CD4-positive, alpha-beta T cell treated with Interleukin-6 for 4 hours (primary cell): ENCODE measurements at regions not wholly inside any gene's neighbourhood (a gene's known extent, or its start where the extent isn't known, plus 50 kb on each side); places are given as distances from the start of the nearest gene placed in this dataset.
"Not testable (repeated sequence)": the region's sequence is repeated elsewhere in the genome, so short reads cannot be mapped to it uniquely, and the experiment has no call there.

Source experiments
- DNase-seq: peaks from one replicate; pipeline ENCODE4 v3.0.0-alpha.2; 2020; ENCODE audit warnings: mixed read lengths

GRCh38 chr13:80074143-80074752, 266.7 kb downstream of the SPRY2 start:
- no peak for DNase-seq

GRCh38 chr13:80072231-80072630, 268.7 kb downstream of the SPRY2 start:
- no peak for DNase-seq

DNA sequence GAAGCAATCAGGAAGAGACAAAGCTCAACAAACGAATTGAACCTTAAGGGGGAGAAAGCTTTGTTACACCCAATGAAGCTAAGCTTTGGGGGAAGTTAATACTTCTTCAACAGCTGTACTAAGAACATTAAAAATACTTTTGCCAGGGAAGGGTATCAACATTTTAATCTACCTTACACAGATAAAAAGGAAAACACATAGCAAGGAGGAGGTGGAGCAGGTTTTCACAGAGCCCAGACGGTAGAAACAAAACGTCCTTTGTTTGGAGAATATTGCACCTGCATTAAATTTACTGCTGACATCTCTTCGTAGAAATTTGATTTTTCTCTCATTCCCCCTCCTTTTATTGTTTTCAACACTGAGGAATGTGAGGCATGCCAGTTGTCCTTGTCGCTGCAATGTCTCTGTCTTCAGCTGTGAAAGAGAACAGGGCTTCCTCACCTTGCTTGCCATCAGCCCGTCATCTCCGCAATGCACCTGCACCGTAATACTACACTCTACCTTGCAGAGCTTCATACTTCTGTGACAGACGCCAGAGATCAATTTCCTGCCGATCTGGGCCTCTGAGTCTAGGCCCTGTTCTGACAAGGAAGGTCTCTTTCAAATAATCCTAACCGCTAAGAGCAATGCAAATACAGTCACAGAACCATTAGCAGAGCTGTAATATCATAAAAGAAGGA, 270.8 kb downstream of the SPRY2 start:
- no peak for DNase-seq

GRCh38 chr13:80069374-80069773, 271.6 kb downstream of the SPRY2 start:
- no peak for DNase-seq

DNA sequence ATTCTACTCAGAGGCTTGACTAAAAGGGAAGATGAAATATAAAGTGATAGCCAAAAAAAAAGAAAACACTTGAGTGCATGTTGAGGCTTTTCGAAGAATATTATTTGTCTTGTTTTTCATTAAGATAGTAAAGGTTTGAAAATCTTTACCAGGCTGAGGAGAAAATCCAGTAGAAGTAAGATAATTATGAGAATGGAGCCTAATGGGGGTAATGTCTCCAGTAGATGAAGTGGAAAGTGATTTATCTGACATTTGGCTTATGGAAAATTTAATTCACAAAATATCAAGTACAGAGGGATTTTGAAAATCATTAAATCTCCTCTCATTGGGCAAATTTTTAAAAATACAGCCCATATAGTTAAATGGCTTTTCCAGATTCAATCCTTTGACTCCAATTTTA, 274.9 kb downstream of the SPRY2 start:
- DNase-seq: no peak

DNA sequence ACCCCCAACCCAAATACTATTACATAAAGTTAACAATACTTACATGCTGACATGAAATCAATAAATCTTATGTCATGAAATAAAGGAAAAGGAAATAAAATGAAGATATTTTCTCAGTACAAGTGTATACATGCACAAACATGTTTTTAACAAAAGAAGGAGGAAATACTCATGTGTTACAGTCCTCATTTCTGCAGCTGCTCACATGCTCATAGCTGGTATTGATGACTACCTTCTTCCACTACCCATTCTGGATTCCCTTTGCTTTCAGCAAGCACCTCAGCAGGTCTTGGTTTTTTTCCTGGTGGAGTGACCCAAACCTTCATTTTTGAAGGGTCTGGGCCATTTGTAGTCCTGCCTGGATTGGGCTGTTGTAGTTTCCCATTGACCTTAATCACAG, 278.5 kb downstream of the SPRY2 start:
- DNase-seq: not testable (repeated sequence)

GRCh38 chr13:80059789-80060188, 281.1 kb downstream of the SPRY2 start:
- DNase-seq: no peak

DNA sequence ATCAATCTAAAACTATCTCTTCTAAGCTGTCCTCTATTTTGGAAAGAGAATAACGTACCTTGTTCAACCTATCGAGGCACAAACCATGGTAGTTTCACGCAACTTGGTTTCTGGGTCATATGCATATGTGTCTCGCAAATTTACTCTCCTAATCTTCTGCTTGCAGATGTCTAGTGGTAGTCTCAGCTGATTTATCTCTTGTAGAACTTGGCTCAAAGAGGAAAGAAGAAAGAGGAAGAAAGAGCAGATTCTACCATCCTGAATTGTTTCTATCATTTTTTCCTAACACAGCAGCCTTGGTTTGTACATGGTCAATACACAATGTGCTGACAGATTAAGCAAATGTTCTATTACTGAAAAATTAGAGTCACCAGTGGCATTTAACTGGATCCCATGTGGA, 282.3 kb downstream of the SPRY2 start:
- DNase-seq: no peak

DNA sequence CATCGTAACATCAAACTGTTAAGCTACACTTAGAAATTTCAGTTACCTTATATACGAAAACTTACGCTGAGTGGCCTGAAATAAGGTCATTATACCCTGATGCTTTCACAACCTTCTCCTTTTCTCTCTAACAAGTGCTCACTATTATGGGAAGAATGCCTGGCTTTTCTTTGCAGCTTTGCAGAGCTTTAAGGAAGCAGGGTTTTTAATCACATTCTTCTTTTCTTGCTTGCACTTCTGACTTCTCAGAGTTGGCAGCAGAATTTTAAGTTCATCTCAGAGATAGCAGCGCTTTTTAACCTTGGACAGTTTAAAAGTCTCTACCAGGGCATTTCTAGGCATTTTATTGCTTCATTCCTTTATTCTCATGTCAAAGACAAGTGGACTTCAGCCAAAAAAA, 285.1 kb downstream of the SPRY2 start:
- DNase-seq: no peak

- no peak for DNase-seq
Observed at GRCh38 chr13:80054806-80055205, 286.1 kb downstream of the SPRY2 start.

- DNase-seq: no peak
Observed at GRCh38 chr13:80052286-80052685, 288.6 kb downstream of the SPRY2 start.

- DNase-seq: no peak
Observed at GRCh38 chr13:80050252-80050651, 290.7 kb downstream of the SPRY2 start.

DNA sequence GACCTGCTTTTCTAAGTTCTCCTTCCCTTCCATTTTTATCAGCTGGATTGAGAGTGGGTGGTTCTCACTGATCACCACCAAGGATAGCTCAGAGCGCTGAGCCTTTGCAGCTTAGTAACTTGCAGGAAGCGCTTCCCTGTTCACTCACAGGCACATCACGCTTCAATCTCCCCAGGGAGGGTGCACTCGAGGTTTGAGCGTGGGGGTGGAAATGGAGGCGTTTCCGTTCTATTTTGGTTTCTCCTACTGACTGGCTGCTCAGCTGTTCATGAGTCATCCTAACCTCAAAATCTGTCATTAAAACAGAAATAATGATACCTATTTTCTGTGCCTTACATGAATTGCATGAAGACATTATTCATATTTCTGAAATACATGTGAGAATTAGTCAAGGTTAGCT, 292.1 kb downstream of the SPRY2 start:
- DNase-seq: peak; percentile 20

GRCh38 chr13:80048030-80048429, 292.9 kb downstream of the SPRY2 start:
- no peak for DNase-seq

DNA sequence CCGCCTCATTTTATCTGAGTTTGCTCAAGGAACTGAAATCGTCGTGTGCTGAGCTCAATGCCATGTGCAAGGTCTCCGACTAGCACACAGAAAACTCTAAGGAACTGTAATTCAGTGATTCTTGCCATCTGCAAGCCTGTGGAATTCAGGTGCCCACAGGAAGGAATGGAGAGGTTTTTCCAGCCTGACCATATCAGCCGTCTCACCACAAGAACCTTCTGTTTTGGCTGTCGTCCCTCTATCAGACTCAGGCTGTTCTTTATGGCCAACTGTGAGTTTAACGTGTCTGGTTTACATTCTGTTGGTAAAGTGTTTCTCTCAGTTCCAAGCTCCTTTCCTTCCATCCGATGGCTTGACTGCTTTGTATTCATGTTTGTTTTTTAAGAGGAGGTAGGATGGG, 293.5 kb downstream of the SPRY2 start:
- no peak for DNase-seq

DNA sequence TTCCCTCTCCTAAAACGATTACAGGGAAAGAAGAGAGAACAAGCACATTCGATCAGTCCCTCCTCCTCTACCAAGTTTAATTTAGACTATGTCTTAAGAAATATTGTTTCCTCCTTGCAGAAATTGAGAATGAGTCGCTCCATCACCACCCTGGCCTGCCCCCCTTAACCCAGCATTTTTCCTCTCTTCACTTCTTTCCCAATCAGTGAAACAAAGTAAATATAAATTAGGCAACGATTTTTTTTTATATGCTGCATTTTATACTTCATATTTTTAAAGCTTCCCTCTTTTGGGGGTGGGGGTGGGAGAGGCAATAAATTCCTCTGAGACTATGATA, 300.0 kb downstream of the SPRY2 start:
- no peak for DNase-seq

- no peak for DNase-seq
Observed at GRCh38 chr13:80040196-80040980, 300.5 kb downstream of the SPRY2 start.

GRCh38 chr13:80039000-80039399, 301.9 kb downstream of the SPRY2 start:
- DNase-seq: no peak

DNA sequence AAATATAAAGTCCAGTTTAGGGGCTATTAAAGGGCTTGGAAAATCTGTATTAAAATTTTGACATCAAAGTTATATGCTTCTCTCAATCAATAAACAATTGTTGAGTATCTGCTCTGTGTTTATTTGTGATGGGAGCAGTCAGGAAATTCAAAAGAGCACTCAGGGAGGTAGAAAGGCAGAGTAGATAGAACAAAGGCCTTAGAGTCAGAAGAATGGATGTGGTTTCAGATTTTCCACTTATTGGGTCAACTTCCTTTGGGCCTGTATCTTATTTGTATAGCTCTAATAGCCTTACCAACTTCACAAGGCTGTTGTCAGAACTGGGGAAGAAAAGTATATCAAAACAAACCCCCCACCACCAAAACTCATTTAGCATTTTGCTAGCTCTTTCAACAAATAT, 302.6 kb downstream of the SPRY2 start:
- DNase-seq: no peak

GRCh38 chr13:80037505-80037888, 303.4 kb downstream of the SPRY2 start:
- DNase-seq: no peak

DNA sequence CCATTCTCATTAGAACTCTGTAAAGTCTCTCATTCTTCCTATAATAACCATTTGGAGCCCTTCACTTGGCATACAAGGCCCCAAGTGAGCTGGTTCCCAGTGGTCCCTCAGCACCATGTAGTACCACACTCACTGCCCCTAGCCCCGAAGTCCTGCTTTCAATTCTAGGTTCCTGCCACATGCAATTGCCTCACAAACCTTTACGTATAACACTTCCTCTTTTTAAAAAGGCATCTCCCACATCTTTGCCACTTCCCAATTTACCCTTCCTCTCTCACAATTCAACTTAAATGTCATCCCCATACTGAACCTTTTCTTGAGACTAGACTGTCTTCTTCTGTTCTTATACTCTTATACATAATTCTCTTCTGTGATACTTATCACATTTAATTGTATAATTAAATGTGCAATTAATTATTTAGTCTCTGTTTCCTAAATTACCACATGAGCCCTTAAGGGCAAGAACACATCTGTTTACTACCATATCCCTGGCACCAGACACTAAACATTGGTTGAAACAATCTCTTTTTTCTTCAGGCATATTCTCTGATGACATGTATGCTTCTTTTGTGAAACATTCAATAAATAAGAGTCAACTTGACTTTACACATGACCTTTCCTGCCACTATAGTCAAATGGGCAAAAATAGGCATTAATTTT, 304.0 kb downstream of the SPRY2 start:
- no peak for DNase-seq

GRCh38 chr13:80035096-80035495, 305.8 kb downstream of the SPRY2 start:
- DNase-seq: no peak

DNA sequence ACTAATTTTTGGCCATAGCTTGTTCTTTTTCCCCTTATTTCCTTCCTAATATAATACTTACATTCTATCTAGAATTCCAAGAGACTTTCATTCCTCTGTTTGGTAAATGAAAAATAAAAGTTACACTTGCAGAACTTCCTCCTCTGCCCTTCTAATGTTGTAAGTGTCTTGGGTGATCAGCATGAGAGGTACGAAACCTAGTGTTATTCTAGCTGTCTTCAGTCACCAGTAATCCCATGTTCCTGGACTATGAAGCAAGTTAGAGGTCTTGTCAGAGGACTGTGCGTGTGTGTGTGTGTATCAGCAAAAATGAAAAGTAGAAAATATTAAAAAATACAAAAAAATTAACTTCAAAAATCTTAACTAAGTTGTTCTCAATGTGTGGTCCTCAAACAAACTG, 307.0 kb downstream of the SPRY2 start:
- DNase-seq: no peak

DNA sequence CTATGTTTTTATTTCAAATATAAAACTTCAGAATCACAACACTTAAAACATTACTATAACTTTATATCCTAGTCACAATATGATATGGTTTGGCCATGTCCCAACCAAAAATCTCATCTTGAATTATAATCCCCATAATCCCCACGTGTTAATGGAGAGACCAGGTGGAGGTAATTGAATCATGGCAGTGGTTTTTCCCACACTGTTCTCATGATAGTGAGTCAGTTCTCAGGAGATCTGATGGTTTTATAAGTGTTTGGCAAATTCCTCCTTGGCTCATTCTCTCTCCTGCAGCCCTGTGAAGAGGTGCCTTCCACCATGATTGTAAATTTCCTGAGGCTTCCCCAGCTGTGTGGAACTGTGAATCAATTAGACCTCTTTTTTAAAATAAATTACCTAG, 307.6 kb downstream of the SPRY2 start:
- DNase-seq: no peak
